ENCODE measurements at regions not wholly inside any gene's neighbourhood (a gene's known extent, or its start where the extent isn't known, plus 50 kb on each side); places are given as distances from the start of the nearest gene placed in this dataset.

DNA sequence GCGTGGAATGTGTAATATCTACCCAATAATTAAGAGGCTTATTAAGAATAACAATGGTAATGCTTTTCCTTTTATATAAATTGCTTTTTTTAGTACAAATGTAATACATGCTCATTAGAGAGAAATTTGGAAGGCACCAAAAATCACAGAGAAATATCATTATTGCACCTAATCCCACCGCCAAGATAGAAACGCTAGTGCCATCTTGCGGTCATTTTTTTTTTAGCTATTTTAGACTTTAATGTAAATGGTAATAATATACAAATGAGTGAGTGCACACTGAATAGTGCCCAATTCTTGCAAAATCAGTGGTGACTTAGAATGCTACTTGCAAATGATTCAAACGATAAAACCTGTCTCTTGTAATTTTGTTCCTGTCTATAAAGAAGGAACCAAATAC lies 576.8 kb upstream of the TMEM132C start:
- DNase-seq (ENCODE audit: low read depth, low spot score) (no peak), FAIRE-seq (no peak)
- H3K27ac ChIP-seq (ENCODE audit: insufficient read depth, low read depth, low read length): no peak overlapping the region
- H3K4me2 ChIP-seq (ENCODE audit: insufficient read depth, low read length): no peak overlapping the region
- peaks cover 4% of the 10 kb centered on the region for H3K9me3 ChIP-seq (replicated peaks; ENCODE audit: control insufficient read depth, insufficient read depth, low read length)
- no TSS peak for BruUV-seq (replicated peaks)
- H3K9me1 ChIP-seq (replicated peaks; ENCODE audit: control insufficient read depth, extremely low read depth, insufficient read depth, low read length): no peaks in the 10 kb centered on the region
- intact Hi-C loops (cut with micrococcal nuclease) (no loop called here), dilution Hi-C loops (cut with MboI; ENCODE audit: extremely low pct_ligation_motif_present, low sequenced_read_pairs) (no loop called here)
- no peaks in the 10 kb centered on the region for H3K27me3 ChIP-seq (ENCODE audit: control insufficient read depth in 2 of 2, insufficient read depth in 2 of 2, low read length in 2 of 2)
- no peak overlapping the region for H2AFZ ChIP-seq (ENCODE audit: low read depth, low read length)
- CTCF ChIA-PET: no interaction called here
- TF ChIP-seq JUN (IDR thresholded peaks at IDR 0.05; ENCODE audit: borderline replicate concordance, insufficient read depth, insufficient read length, low read depth): no peak
- TF ChIP-seq EZH2 (IDR thresholded peaks at IDR 0.05; ENCODE audit: borderline replicate concordance, low read depth, low read length, severe bottlenecking): no peak
- TF ChIP-seq GATA2 (IDR thresholded peaks at IDR 0.05; ENCODE audit: insufficient read depth, insufficient read length, low read depth, low read length): no peak
- TF ChIP-seq, protein P1, sequence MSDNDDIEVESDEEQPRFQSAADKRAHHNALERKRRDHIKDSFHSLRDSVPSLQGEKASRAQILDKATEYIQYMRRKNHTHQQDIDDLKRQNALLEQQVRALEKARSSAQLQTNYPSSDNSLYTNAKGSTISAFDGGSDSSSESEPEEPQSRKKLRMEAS (IDR thresholded peaks at IDR 0.05; ENCODE audit: insufficient read depth, insufficient read length): no peak
- TF ChIP-seq FOS (IDR thresholded peaks at IDR 0.05; ENCODE audit: borderline replicate concordance, insufficient read depth, low read length): no peak
- no peak for TF ChIP-seq POLR2A (IDR thresholded peaks at IDR 0.05; ENCODE audit: low read depth, low read length)
- TF ChIP-seq, protein P2, sequence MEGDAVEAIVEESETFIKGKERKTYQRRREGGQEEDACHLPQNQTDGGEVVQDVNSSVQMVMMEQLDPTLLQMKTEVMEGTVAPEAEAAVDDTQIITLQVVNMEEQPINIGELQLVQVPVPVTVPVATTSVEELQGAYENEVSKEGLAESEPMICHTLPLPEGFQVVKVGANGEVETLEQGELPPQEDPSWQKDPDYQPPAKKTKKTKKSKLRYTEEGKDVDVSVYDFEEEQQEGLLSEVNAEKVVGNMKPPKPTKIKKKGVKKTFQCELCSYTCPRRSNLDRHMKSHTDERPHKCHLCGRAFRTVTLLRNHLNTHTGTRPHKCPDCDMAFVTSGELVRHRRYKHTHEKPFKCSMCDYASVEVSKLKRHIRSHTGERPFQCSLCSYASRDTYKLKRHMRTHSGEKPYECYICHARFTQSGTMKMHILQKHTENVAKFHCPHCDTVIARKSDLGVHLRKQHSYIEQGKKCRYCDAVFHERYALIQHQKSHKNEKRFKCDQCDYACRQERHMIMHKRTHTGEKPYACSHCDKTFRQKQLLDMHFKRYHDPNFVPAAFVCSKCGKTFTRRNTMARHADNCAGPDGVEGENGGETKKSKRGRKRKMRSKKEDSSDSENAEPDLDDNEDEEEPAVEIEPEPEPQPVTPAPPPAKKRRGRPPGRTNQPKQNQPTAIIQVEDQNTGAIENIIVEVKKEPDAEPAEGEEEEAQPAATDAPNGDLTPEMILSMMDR (IDR thresholded peaks at IDR 0.05; ENCODE audit: extremely low read depth in 1 of 2, insufficient read depth in 1 of 2, low read depth in 1 of 2, low read length in 2 of 2): no peak
- no peak for TF ChIP-seq MYC (IDR thresholded peaks at IDR 0.05; ENCODE audit: low read depth, low read length)
- no peak for TF ChIP-seq POLR2AphosphoS5 (IDR thresholded peaks at IDR 0.05; ENCODE audit: insufficient read depth, low read depth, low read length)
- POLR2A ChIA-PET: no interaction called here
- H4K20me1 ChIP-seq (replicated peaks; ENCODE audit: control insufficient read depth, extremely low read depth, insufficient read depth, low read length): no peaks in the 10 kb centered on the region
- H3K4me3 ChIP-seq (replicated peaks in 1 of 3; ENCODE audit: insufficient read depth in 1 of 3, low read depth in 1 of 3, low read length in 3 of 3): no peak overlapping the region
- no peak overlapping the region for H3K9ac ChIP-seq (replicated peaks; ENCODE audit: extremely low read depth, insufficient read depth, low read length)
- no peaks in the 10 kb centered on the region for H3K4me1 ChIP-seq (ENCODE audit: control insufficient read depth, extremely low read depth, insufficient read depth, low read length)
- no peaks in the 10 kb centered on the region for H3K79me2 ChIP-seq (ENCODE audit: control insufficient read depth, insufficient read depth, low read length)
- H3K36me3 ChIP-seq (ENCODE audit: control insufficient read depth in 2 of 2, extremely low read depth in 1 of 2, insufficient read depth in 2 of 2, low read length in 2 of 2): no peaks in the 10 kb centered on the region

Measured in endothelial cell of umbilical vein (primary cell).